K562 (cell line): ENCODE measurements at regions not wholly inside any gene's neighbourhood (a gene's known extent, or its start where the extent isn't known, plus 50 kb on each side); places are given as distances from the start of the nearest gene placed in this dataset.

Experiments used
- ATAC-seq: fragments of 200-7000 bp; cut with Tn5 transposase; 3 replicates; pipeline ENCODE4 v1.9.1; 2020; ENCODE audit warnings: moderate library complexity
- BruUV-seq: library from RNA; stranded (reverse); fragments of 400-500 nt; replicated peaks from 2 replicates; lab custom pipeline; 2021; lab: Mats Ljungman, UMichigan
- CTCF ChIA-PET: fragments of 300-600 bp; formaldehyde crosslinking; extraction: SDS; loops from one replicate; lab custom pipeline; 2021; ENCODE audit warnings: low intra/inter-chr PET ratio; lab: Yijun Ruan, JAX
- POLR2A ChIA-PET: fragments of 300-600, 350-650 bp; sonication (Branson Sonifier 250); formaldehyde crosslinking; extraction: SDS; loops from one replicate; lab custom pipeline; 2021; ENCODE audit warnings: antibody characterized with exemption, inconsistent platforms; lab: Yijun Ruan, JAX
- DNase-seq, 4 experiments: peaks; one replicate each; pipeline versions ENCODE4 v3.0.0 to v3.0.0-alpha.2; 2011 to 2018; ENCODE audit warnings: low spot score in 3 of 4, mixed read lengths in 3 of 4; ENCODE audit errors: extremely low read depth in 1 of 4
- FAIRE-seq: peaks from 2 replicates; lab custom pipeline; 2011; peaks lifted over from hg19 to GRCh38; lab: Jason Lieb, UNC
- H2AFZ ChIP-seq: 2 replicates; pipeline ENCODE4 v1.6.0; 2011; ENCODE audit warnings: low read depth, low read length, control low read depth, inconsistent platforms
- H3K27ac ChIP-seq: fragments of 200-600 bp; 3 replicates; pipeline ENCODE4 v1.8.0; 2011; ENCODE audit warnings: low read depth, mild to moderate bottlenecking, control low read depth, inconsistent platforms, low read length, moderate library complexity, mixed read lengths; ENCODE audit errors: extremely low read depth
- H3K27me3 ChIP-seq, 2 experiments: fragments of 300-600 bp in 1 of 2; 2 replicates in 1 of 2; 3 replicates in 1 of 2; pipeline versions ENCODE4 v1.6.0 to v1.8.0; 2011; ENCODE audit warnings: inconsistent platforms in 2 of 2, low read length in 2 of 2, mild to moderate bottlenecking in 1 of 2, mixed read lengths in 1 of 2, moderate library complexity in 1 of 2; ENCODE audit not compliant: control insufficient read depth in 2 of 2, insufficient read depth in 2 of 2
- H3K36me3 ChIP-seq: fragments of 300-600 bp; 3 replicates; pipeline ENCODE4 v1.8.0; 2011; ENCODE audit warnings: mild to moderate bottlenecking, low read length, inconsistent platforms; ENCODE audit not compliant: control insufficient read depth, insufficient read depth
- H3K4me1 ChIP-seq, 2 experiments: fragments of 200-600 bp in 1 of 2; replicated peaks in 1 of 2; 2 replicates in 1 of 2; 3 replicates in 1 of 2; pipeline versions ENCODE4 v1.5.1 to v1.8.0; 2011; ENCODE audit warnings: inconsistent platforms in 2 of 2, low read length in 2 of 2, mild to moderate bottlenecking in 1 of 2, mixed read lengths in 1 of 2, moderate library complexity in 1 of 2; ENCODE audit not compliant: control insufficient read depth in 2 of 2, insufficient read depth in 2 of 2
- H3K4me2 ChIP-seq: 2 replicates; pipeline ENCODE4 v1.6.1; 2011; ENCODE audit warnings: low read length, control low read depth, inconsistent platforms, mixed read lengths; ENCODE audit not compliant: insufficient read depth
- H3K4me3 ChIP-seq: fragments of 200-600 bp; sonication (generic), shearing (Covaris generic); 2 replicates; pipeline ENCODE4 v1.5.1; 2016; ENCODE audit warnings: control low read depth, inconsistent platforms
- H3K79me2 ChIP-seq: fragments of 200-600 bp; 3 replicates; pipeline ENCODE4 v1.8.0; 2011; ENCODE audit warnings: low read length, inconsistent platforms; ENCODE audit not compliant: control insufficient read depth, insufficient read depth
- H3K9ac ChIP-seq, 2 experiments: 2 replicates each; pipeline versions ENCODE4 v1.6.0 to v1.6.1; 2011; ENCODE audit warnings: low read depth in 2 of 2, low read length in 2 of 2, control low read depth in 1 of 2, inconsistent platforms in 1 of 2, mild to moderate bottlenecking in 1 of 2, mixed read lengths in 1 of 2; ENCODE audit not compliant: insufficient read depth in 1 of 2
- H3K9me1 ChIP-seq: one replicate; pipeline ENCODE4 v1.6.0; 2011; ENCODE audit warnings: inconsistent platforms, mild to moderate bottlenecking, low read length, moderate library complexity; ENCODE audit not compliant: control insufficient read depth, insufficient read depth
- H3K9me3 ChIP-seq: replicated peaks from 2 replicates; pipeline ENCODE4 v1.5.1; 2011; ENCODE audit warnings: low read depth, low read length, inconsistent platforms; ENCODE audit not compliant: control insufficient read depth, insufficient read depth
- H4K20me1 ChIP-seq: replicated peaks from 2 replicates; pipeline ENCODE4 v1.6.1; 2011; ENCODE audit warnings: low read length, inconsistent platforms, mixed read lengths; ENCODE audit not compliant: control insufficient read depth, insufficient read depth
- BRCA1 ChIP-seq, 2 experiments: fragments of 450-650 bp in 1 of 2; sonication (generic) in 1 of 2; formaldehyde crosslinking in 1 of 2; IDR thresholded peaks; 2 replicates each; pipeline versions ENCODE4 v1.5.0 to v1.6.1; 2017 to 2020; ENCODE audit warnings: mild to moderate bottlenecking in 1 of 2, missing genetic modification reagents in 1 of 2
- BRD9 ChIP-seq: fragments of 450-650 bp; IDR thresholded peaks from 2 replicates; pipeline ENCODE4 v1.6.1; 2018; ENCODE audit warnings: low read depth; ENCODE audit not compliant: partially characterized antibody
- CEBPZ ChIP-seq: fragments of 150-350 bp; IDR thresholded peaks from 2 replicates; pipeline ENCODE4 v1.6.1; 2014; ENCODE audit warnings: low read depth, mild to moderate bottlenecking, low read length, borderline replicate concordance
- ELK1 ChIP-seq: sonication (generic); formaldehyde crosslinking; IDR thresholded peaks from 2 replicates; pipeline ENCODE4 v1.8.1; 2022; ENCODE audit warnings: missing genetic modification reagents
- HMGXB4 ChIP-seq: sonication (generic); formaldehyde crosslinking; IDR thresholded peaks from 2 replicates; pipeline ENCODE4 v1.8.1; 2023; ENCODE audit warnings: mild to moderate bottlenecking, missing genetic modification reagents
- PBX2 ChIP-seq, 2 experiments: IDR thresholded peaks in 1 of 2; conservative IDR thresholded peaks in 1 of 2; 2 replicates each; pipeline ENCODE4 v1.6.1; 2016; ENCODE audit warnings: low read depth in 2 of 2, mild to moderate bottlenecking in 1 of 2, missing compliant biosample characterization in 1 of 2, missing genetic modification characterization in 1 of 2, moderate library complexity in 1 of 2
- POLR2A ChIP-seq: fragments of 450-650 bp; conservative IDR thresholded peaks from 2 replicates; pipeline ENCODE4 v1.6.1; 2016
- RBFOX2 ChIP-seq: fragments of 200-400 bp; formaldehyde crosslinking; IDR thresholded peaks from 2 replicates; pipeline ENCODE4 v1.6.1; 2017; ENCODE audit warnings: low read depth, mild to moderate bottlenecking, low read length, moderate library complexity
- RFX1 ChIP-seq: fragments of 450-650 bp; IDR thresholded peaks from 2 replicates; pipeline ENCODE4 v1.6.1; 2016; ENCODE audit warnings: mild to moderate bottlenecking, moderate library complexity
- XRCC3 ChIP-seq: fragments of 450-650 bp; IDR thresholded peaks from 2 replicates; pipeline ENCODE4 v1.6.1; 2017; ENCODE audit warnings: mild to moderate bottlenecking, moderate library complexity
- WGBS: fragments of 100-300 bp; shearing (Covaris generic); methylation state at CpG from one replicate; pipeline ENCODE4 v1.1.6; 2016; ENCODE audit warnings: low coverage, mixed read lengths; ENCODE audit not compliant: insufficient coverage; ENCODE audit errors: missing lambda C conversion rate; 5-methylcytosine and 5-hydroxymethylcytosine counted together
- in situ Hi-C: fragments of 300-500 bp; cut with MboI; formaldehyde crosslinking; loops from 4 replicates; pipeline ENCODE4 v1.15.0; 2018; ENCODE audit warnings: inconsistent platforms, mixed read lengths
- intact Hi-C: fragments of 100-400 bp; cut with micrococcal nuclease; formaldehyde crosslinking; loops from 2 replicates; pipeline ENCODE4 v1.14.2; 2022

- TF ChIP-seq PBX2 (CRISPR knock-in tag; IDR thresholded peaks at IDR 0.05; ENCODE audit: low read depth) (no peak), PBX2 (tag; conservative IDR thresholded peaks at IDR 0.05; ENCODE audit: low read depth) (no peak), RFX1 (no peak), BRCA1 (IDR thresholded peaks at IDR 0.05) (no peak), BRCA1 (CRISPR knock-in tag; IDR thresholded peaks at IDR 0.05) (no peak), POLR2A (no peak), XRCC3 (no peak)
Measured at GRCh38 chr10:131666091-131666490, 234.7 kb upstream of the PPP2R2D start (continued).

- ATAC-seq (no peak), DNase-seq (no peak), FAIRE-seq (no peak)
- Histone ChIP-seq H3K27ac (no peak overlapping the region), H3K9ac (no peak overlapping the region), H2AFZ (no peak overlapping the region), H3K4me1 (no peaks in the 10 kb centered on the region), H3K36me3 (no peaks in the 10 kb centered on the region), H3K4me3 (no peak overlapping the region), H3K79me2 (no peaks in the 10 kb centered on the region), H3K9me3 (no peaks in the 10 kb centered on the region), H3K27me3 (no peaks in the 10 kb centered on the region), H3K4me2 (no peak overlapping the region), H4K20me1 (no peaks in the 10 kb centered on the region), H3K9me1 (no peaks in the 10 kb centered on the region)
- in situ Hi-C loops (no loop called here), intact Hi-C loops (no loop called here)
- BruUV-seq: no TSS peak
- 4% methylated on average over 4 of the region's 4 CpGs for WGBS
- ChIA-PET POLR2A (no interaction called here), CTCF (no interaction called here)
- no peak for TF ChIP-seq HMGXB4 (CRISPR knock-in tag)
- TF ChIP-seq RBFOX2: no peak
- no peak for TF ChIP-seq BRD9
- no peak for TF ChIP-seq ELK1 (CRISPR knock-in tag)
- no peak for TF ChIP-seq CEBPZ
Measured at GRCh38 chr10:131667047-131667446, 233.8 kb upstream of the PPP2R2D start.
